Epithelial cell of prostate (primary cell): ENCODE measurements at regions not wholly inside any gene's neighbourhood (a gene's known extent, or its start where the extent isn't known, plus 50 kb on each side); places are given as distances from the start of the nearest gene placed in this dataset.

Experiments used
- DNase-seq: peaks from one replicate; pipeline ENCODE4 v3.0.0-alpha.2; 2011; ENCODE audit warnings: low read depth, low spot score
- H3K27ac ChIP-seq: fragments of 450-650 bp; 2 replicates; pipeline ENCODE4 v1.5.1; 2017; ENCODE audit warnings: mild to moderate bottlenecking

GRCh38 chr19:28424077-28424476 is 788.9 kb downstream of the UQCRFS1 start:
- H3K27ac ChIP-seq = no peak overlapping the region
- DNase-seq = no peak

GRCh38 chr19:28422791-28423650 is 789.9 kb downstream of the UQCRFS1 start:
- DNase-seq = no peak
- H3K27ac ChIP-seq = no peak overlapping the region

GRCh38 chr19:28422046-28422445 is 790.9 kb downstream of the UQCRFS1 start:
- H3K27ac ChIP-seq = no peak overlapping the region
- DNase-seq = no peak

GRCh38 chr19:28420811-28421550 is 792.0 kb downstream of the UQCRFS1 start:
- DNase-seq = no peak
- no peak overlapping the region for H3K27ac ChIP-seq

GRCh38 chr19:28419312-28419711 is 793.6 kb downstream of the UQCRFS1 start:
- DNase-seq = no peak
- no peak overlapping the region for H3K27ac ChIP-seq

GRCh38 chr19:28417361-28417760 is 795.6 kb downstream of the UQCRFS1 start:
- H3K27ac ChIP-seq = no peak overlapping the region
- no peak for DNase-seq

- DNase-seq = no peak
- H3K27ac ChIP-seq = no peak overlapping the region
These were observed 796.7 kb downstream of the UQCRFS1 start for GRCh38 chr19:28416245-28416644.

GRCh38 chr19:28414748-28415147 is 798.2 kb downstream of the UQCRFS1 start:
- no peak overlapping the region for H3K27ac ChIP-seq
- no peak for DNase-seq

GRCh38 chr19:28409859-28410258 is 803.1 kb downstream of the UQCRFS1 start:
- no peak overlapping the region for H3K27ac ChIP-seq
- no peak for DNase-seq

- H3K27ac ChIP-seq = no peak overlapping the region
- DNase-seq = no peak
These were observed 806.0 kb downstream of the UQCRFS1 start for GRCh38 chr19:28406966-28407365.

- no peak overlapping the region for H3K27ac ChIP-seq
- DNase-seq = no peak
These were observed 807.6 kb downstream of the UQCRFS1 start for GRCh38 chr19:28405346-28405742.

GRCh38 chr19:28404472-28404871 is 808.5 kb downstream of the UQCRFS1 start:
- no peak overlapping the region for H3K27ac ChIP-seq
- no peak for DNase-seq

- no peak for DNase-seq
- H3K27ac ChIP-seq = no peak overlapping the region
These were observed 809.3 kb downstream of the UQCRFS1 start for GRCh38 chr19:28403690-28404089.

GRCh38 chr19:28402701-28403290 is 810.2 kb downstream of the UQCRFS1 start:
- no peak for DNase-seq
- no peak overlapping the region for H3K27ac ChIP-seq

- DNase-seq = no peak
- no peak overlapping the region for H3K27ac ChIP-seq
These were observed 811.1 kb downstream of the UQCRFS1 start for GRCh38 chr19:28401739-28402424.

- DNase-seq = no peak
These were observed 811.8 kb downstream of the UQCRFS1 start for GRCh38 chr19:28400953-28401671.

GRCh38 chr19:28399187-28399586 is 813.8 kb downstream of the UQCRFS1 start:
- H3K27ac ChIP-seq = no peak overlapping the region
- DNase-seq = no peak

More at GRCh38 chr19:28400953-28401671, 811.8 kb downstream of the UQCRFS1 start:
- H3K27ac ChIP-seq = no peak overlapping the region

GRCh38 chr19:28397800-28398199 is 815.2 kb downstream of the UQCRFS1 start:
- DNase-seq = no peak
- no peak overlapping the region for H3K27ac ChIP-seq

GRCh38 chr19:28397306-28397705 is 815.6 kb downstream of the UQCRFS1 start:
- H3K27ac ChIP-seq = no peak overlapping the region
- DNase-seq = no peak

GRCh38 chr19:28396287-28396831 is 816.6 kb downstream of the UQCRFS1 start:
- DNase-seq = no peak
- no peak overlapping the region for H3K27ac ChIP-seq
